GM12878 (cell line): ENCODE measurements at regions not wholly inside any gene's neighbourhood (a gene's known extent, or its start where the extent isn't known, plus 50 kb on each side); places are given as distances from the start of the nearest gene placed in this dataset.

Source experiments
- ATF3 ChIP-seq: IDR thresholded peaks from 2 replicates; pipeline ENCODE4 v1.6.1; 2011; ENCODE audit warnings: low read depth, mild to moderate bottlenecking, low read length, moderate library complexity, borderline replicate concordance; ENCODE audit errors: extremely low read depth
- CBFB ChIP-seq: IDR thresholded peaks from 2 replicates; pipeline ENCODE4 v1.6.1; 2016; ENCODE audit warnings: antibody characterized with exemption, low read depth
- CTCF ChIP-seq, 3 experiments: IDR thresholded peaks in 2 of 3; conservative IDR thresholded peaks in 1 of 3; 2 replicates each; pipeline ENCODE4 v1.5.1; 2011; ENCODE audit warnings: low read depth in 3 of 3, low read length in 3 of 3, mild to moderate bottlenecking in 3 of 3, control low read depth in 2 of 3, moderate library complexity in 2 of 3, inconsistent platforms in 1 of 3, mixed read lengths in 1 of 3; ENCODE audit not compliant: control insufficient read depth in 2 of 3, insufficient read depth in 1 of 3; ENCODE audit errors: extremely low read depth in 1 of 3
- E4F1 ChIP-seq: fragments of 450-650 bp; IDR thresholded peaks from 2 replicates; pipeline ENCODE4 v1.6.1; 2018; ENCODE audit warnings: borderline replicate concordance, mild to moderate bottlenecking; ENCODE audit not compliant: partially characterized antibody
- GABPA ChIP-seq: IDR thresholded peaks from 2 replicates; pipeline ENCODE4 v1.6.1; 2014; ENCODE audit warnings: antibody characterized with exemption, low read depth, mild to moderate bottlenecking, inconsistent platforms
- HDAC2 ChIP-seq: fragments of 200-600 bp; sonication (generic); IDR thresholded peaks from 2 replicates; pipeline ENCODE4 v1.6.1; 2017
- NFIC ChIP-seq: IDR thresholded peaks from 2 replicates; pipeline ENCODE4 v1.6.1; 2012; ENCODE audit warnings: low read depth, mild to moderate bottlenecking, inconsistent platforms, low read length, moderate library complexity
- NFXL1 ChIP-seq: fragments of 450-650 bp; IDR thresholded peaks from 2 replicates; pipeline ENCODE4 v1.6.1; 2017; ENCODE audit warnings: antibody characterized with exemption, mild to moderate bottlenecking, borderline replicate concordance
- POLR2A ChIP-seq: IDR thresholded peaks from 2 replicates; pipeline ENCODE4 v1.6.1; 2011; ENCODE audit warnings: low read depth, mild to moderate bottlenecking, low read length
- STAT1 ChIP-seq: fragments of 450-650 bp; conservative IDR thresholded peaks from 2 replicates; pipeline ENCODE4 v1.6.1; 2014; ENCODE audit warnings: antibody characterized with exemption, mild to moderate bottlenecking
- ZBTB33 ChIP-seq: fragments of 450-650 bp; IDR thresholded peaks from 2 replicates; pipeline ENCODE4 v1.6.1; 2017; ENCODE audit warnings: mild to moderate bottlenecking
- ZNF207 ChIP-seq: fragments of 450-650 bp; IDR thresholded peaks from 2 replicates; pipeline ENCODE4 v1.6.1; 2014; ENCODE audit warnings: antibody characterized with exemption, mild to moderate bottlenecking, borderline replicate concordance

GRCh38 chr4:112813790-112814189, 176.8 kb downstream of the LARP7 start:
- TF ChIP-seq GABPA, result no peak
- TF ChIP-seq STAT1, result no peak
- no peak for TF ChIP-seq CTCF (IDR thresholded peaks at IDR 0.05 in 2 of 3, conservative IDR thresholded peaks at IDR 0.05 in 1 of 3; ENCODE audit: control insufficient read depth in 2 of 3, extremely low read depth in 1 of 3, insufficient read depth in 1 of 3, low read depth in 3 of 3, low read length in 3 of 3)
- TF ChIP-seq CBFB, result no peak
- no peak for TF ChIP-seq ATF3
- TF ChIP-seq POLR2A, result no peak
- TF ChIP-seq ZNF207, result no peak
- no peak for TF ChIP-seq NFXL1
- TF ChIP-seq HDAC2, result no peak
- no peak for TF ChIP-seq E4F1
- TF ChIP-seq ZBTB33, result no peak
- TF ChIP-seq NFIC, result no peak
